GM23248 (cell line): ENCODE measurements at regions not wholly inside any gene's neighbourhood (a gene's known extent, or its start where the extent isn't known, plus 50 kb on each side); places are given as distances from the start of the nearest gene placed in this dataset.

ENCODE experiments used
- EZH2 ChIP-seq: fragments of 200-600 bp; sonication (generic); IDR thresholded peaks from 2 replicates; pipeline ENCODE4 v1.6.1; 2018; ENCODE audit warnings: antibody characterized with exemption, mild to moderate bottlenecking; ENCODE audit not compliant: insufficient read depth, poor library complexity, severe bottlenecking
- EZH2phosphoT487 ChIP-seq: fragments of 200-600 bp; sonication (generic); IDR thresholded peaks from 2 replicates; pipeline ENCODE4 v1.6.1; 2018; ENCODE audit warnings: antibody characterized with exemption, moderate library complexity, mild to moderate bottlenecking, low read depth; ENCODE audit not compliant: insufficient read depth

DNA sequence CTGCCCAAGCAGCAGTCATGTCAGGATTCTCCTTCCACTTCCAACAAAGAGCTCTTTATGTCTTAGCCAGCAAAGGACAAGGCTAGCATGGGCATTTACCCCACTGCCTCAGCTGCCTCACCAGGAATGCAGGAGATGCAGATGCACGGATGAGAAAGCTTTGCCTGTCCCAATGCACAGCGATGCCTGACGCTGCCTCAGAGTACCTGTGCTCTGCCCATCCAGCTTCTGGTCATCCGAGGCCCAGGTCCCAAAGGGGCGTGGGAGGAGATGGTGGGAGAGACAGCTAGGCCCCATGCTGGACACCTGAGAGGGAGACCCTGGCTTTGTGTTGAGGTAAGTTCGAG, 59.0 kb downstream of the IRF2BP2 start:
- no peak for TF ChIP-seq EZH2
- no peak for TF ChIP-seq EZH2phosphoT487
